ENCODE measurements at regions not wholly inside any gene's neighbourhood (a gene's known extent, or its start where the extent isn't known, plus 50 kb on each side); places are given as distances from the start of the nearest gene placed in this dataset.

GRCh38 chr12:75714462-75715322, 203.3 kb upstream of the KRR1 start:
- Histone ChIP-seq H3F3A (ENCODE audit: low read length, unreplicated experiment) (peaks cover 3% of the 10 kb centered on the region), H2AFZ (ENCODE audit: low read length) (no peak overlapping the region), H4K20me1 (ENCODE audit: low read length) (no peaks in the 10 kb centered on the region), H3K9me3 (ENCODE audit: low read length) (no peaks in the 10 kb centered on the region), H3K27ac (ENCODE audit: low read length) (no peak overlapping the region), H3K4me1 (ENCODE audit: insufficient read depth, low read length) (peaks cover 30% of the 10 kb centered on the region), H3K4me3 (ENCODE audit: low read length) (no peak overlapping the region), H3K27me3 (ENCODE audit: low read length) (no peaks in the 10 kb centered on the region), H3K9ac (ENCODE audit: low read length) (no peak overlapping the region), H3K36me3 (ENCODE audit: low read depth, low read length) (no peaks in the 10 kb centered on the region), H3K79me2 (ENCODE audit: low read length) (no peaks in the 10 kb centered on the region), H3K9me2 (replicated peaks; ENCODE audit: low read length) (no peaks in the 10 kb centered on the region), H3K4me2 (ENCODE audit: low read length) (no peak overlapping the region)
- DNase-seq: no peak
- CTCF ChIA-PET: no interaction called here
- intact Hi-C loops (cut with micrococcal nuclease): loop anchor here (5.0 kb wide), 1 partner anchor 52 kb away; no protein-coding TSS in a partner anchor
- no peak for TF ChIP-seq EZH2phosphoT487 (IDR thresholded peaks at IDR 0.05; ENCODE audit: borderline replicate concordance, low read length)
- TF ChIP-seq CTCF (conservative IDR thresholded peaks at IDR 0.05; ENCODE audit: low read depth, low read length): no peak
- TF ChIP-seq EZH2 (IDR thresholded peaks at IDR 0.05; ENCODE audit: low read length, unreplicated experiment): no peak
- no peak for ATAC-seq
- POLR2A ChIA-PET (ENCODE audit: unreplicated experiment): no interaction called here
- BruUV-seq (replicated peaks): no TSS peak

GRCh38 chr12:75713434-75713833, 202.0 kb upstream of the KRR1 start:
- Histone ChIP-seq H3K27me3 (ENCODE audit: low read length) (no peaks in the 10 kb centered on the region), H3K4me3 (ENCODE audit: low read length) (no peak overlapping the region), H2AFZ (ENCODE audit: low read length) (no peak overlapping the region), H4K20me1 (ENCODE audit: low read length) (no peaks in the 10 kb centered on the region), H3K9me2 (replicated peaks; ENCODE audit: low read length) (no peaks in the 10 kb centered on the region), H3K4me1 (ENCODE audit: insufficient read depth, low read length) (peaks cover 30% of the 10 kb centered on the region), H3K9me3 (ENCODE audit: low read length) (no peaks in the 10 kb centered on the region), H3F3A (ENCODE audit: low read length, unreplicated experiment) (peaks cover 3% of the 10 kb centered on the region), H3K27ac (ENCODE audit: low read length) (no peak overlapping the region), H3K36me3 (ENCODE audit: low read depth, low read length) (no peaks in the 10 kb centered on the region), H3K9ac (ENCODE audit: low read length) (no peak overlapping the region), H3K4me2 (ENCODE audit: low read length) (no peak overlapping the region), H3K79me2 (ENCODE audit: low read length) (no peaks in the 10 kb centered on the region)
- BruUV-seq (replicated peaks): no TSS peak
- intact Hi-C loops (cut with micrococcal nuclease): loop anchor here (5.0 kb wide), 1 partner anchor 51 kb away; no protein-coding TSS in a partner anchor
- DNase-seq: no peak
- TF ChIP-seq CTCF (conservative IDR thresholded peaks at IDR 0.05; ENCODE audit: low read depth, low read length) (no peak), EZH2 (IDR thresholded peaks at IDR 0.05; ENCODE audit: low read length, unreplicated experiment) (no peak), EZH2phosphoT487 (IDR thresholded peaks at IDR 0.05; ENCODE audit: borderline replicate concordance, low read length) (no peak)
- ChIA-PET POLR2A (ENCODE audit: unreplicated experiment) (no interaction called here), CTCF (no interaction called here)
- no peak for ATAC-seq

DNA sequence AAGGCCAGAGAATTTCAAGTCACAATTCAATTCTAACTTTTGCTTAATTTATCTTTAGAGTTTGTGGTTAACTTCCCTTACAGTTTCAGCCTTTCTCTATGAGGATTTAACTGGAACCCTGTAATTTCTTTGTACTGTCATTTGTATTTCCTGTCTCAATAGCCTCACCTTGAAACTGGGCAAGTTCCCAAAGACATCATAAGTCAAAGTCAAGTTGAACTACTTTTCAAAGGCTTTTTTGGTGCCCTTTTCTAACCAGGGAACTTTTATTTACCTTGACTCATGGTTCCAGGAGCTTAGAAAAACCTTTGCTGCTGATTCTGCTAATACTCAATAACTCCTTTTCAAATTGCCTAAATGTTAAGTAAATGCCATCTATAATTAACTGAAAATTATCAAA, 200.8 kb upstream of the KRR1 start:
- Histone ChIP-seq H4K20me1 (ENCODE audit: low read length) (no peaks in the 10 kb centered on the region), H3K9me3 (ENCODE audit: low read length) (no peaks in the 10 kb centered on the region), H3K27ac (ENCODE audit: low read length) (peak overlapping the region; percentile 70), H3K4me2 (ENCODE audit: low read length) (peak overlapping the region; percentile 33), H3K4me3 (ENCODE audit: low read length) (no peak overlapping the region), H2AFZ (ENCODE audit: low read length) (no peak overlapping the region), H3K36me3 (ENCODE audit: low read depth, low read length) (no peaks in the 10 kb centered on the region), H3K9me2 (replicated peaks; ENCODE audit: low read length) (no peaks in the 10 kb centered on the region), H3K9ac (ENCODE audit: low read length) (peak overlapping the region; percentile 2; the same call in 1 of the 2 replicates), H3K79me2 (ENCODE audit: low read length) (no peaks in the 10 kb centered on the region), H3K4me1 (ENCODE audit: insufficient read depth, low read length) (peaks cover 30% of the 10 kb centered on the region), H3K27me3 (ENCODE audit: low read length) (no peaks in the 10 kb centered on the region), H3F3A (ENCODE audit: low read length, unreplicated experiment) (peaks cover 3% of the 10 kb centered on the region)
- CTCF ChIA-PET: no interaction called here
- POLR2A ChIA-PET (ENCODE audit: unreplicated experiment): no interaction called here
- intact Hi-C loops (cut with micrococcal nuclease): loop anchor here (5.0 kb wide), 1 partner anchor 50 kb away; no protein-coding TSS in a partner anchor
- no TSS peak for BruUV-seq (replicated peaks)
- DNase-seq: peak; percentile 92
- no peak for TF ChIP-seq EZH2phosphoT487 (IDR thresholded peaks at IDR 0.05; ENCODE audit: borderline replicate concordance, low read length)
- TF ChIP-seq CTCF (conservative IDR thresholded peaks at IDR 0.05; ENCODE audit: low read depth, low read length): no peak
- TF ChIP-seq EZH2 (IDR thresholded peaks at IDR 0.05; ENCODE audit: low read length, unreplicated experiment): no peak
- peak; percentile 86 for ATAC-seq

All from PC-3 (cell line).